ENCODE measurements at regions not wholly inside any gene's neighbourhood (a gene's known extent, or its start where the extent isn't known, plus 50 kb on each side); places are given as distances from the start of the nearest gene placed in this dataset.
"Not testable (repeated sequence)": the region's sequence is repeated elsewhere in the genome, so short reads cannot be mapped to it uniquely, and the experiment has no call there.

- no peak for FAIRE-seq
- no peak for DNase-seq (ENCODE audit: low spot score in 2 of 2)
Observed at GRCh38 chr5:167851416-167851815, 440.0 kb upstream of the WWC1 start.

GRCh38 chr5:167852515-167852914 lies 438.9 kb upstream of the WWC1 start:
- FAIRE-seq: no peak
- DNase-seq (ENCODE audit: low spot score in 2 of 2): no peak

- DNase-seq (ENCODE audit: low spot score in 2 of 2) (no peak), FAIRE-seq (no peak)
Observed at GRCh38 chr5:167853421-167853820, 438.0 kb upstream of the WWC1 start.

- FAIRE-seq (no peak), DNase-seq (ENCODE audit: low spot score in 2 of 2) (no peak)
Observed at GRCh38 chr5:167855818-167856217, 435.6 kb upstream of the WWC1 start.

DNA sequence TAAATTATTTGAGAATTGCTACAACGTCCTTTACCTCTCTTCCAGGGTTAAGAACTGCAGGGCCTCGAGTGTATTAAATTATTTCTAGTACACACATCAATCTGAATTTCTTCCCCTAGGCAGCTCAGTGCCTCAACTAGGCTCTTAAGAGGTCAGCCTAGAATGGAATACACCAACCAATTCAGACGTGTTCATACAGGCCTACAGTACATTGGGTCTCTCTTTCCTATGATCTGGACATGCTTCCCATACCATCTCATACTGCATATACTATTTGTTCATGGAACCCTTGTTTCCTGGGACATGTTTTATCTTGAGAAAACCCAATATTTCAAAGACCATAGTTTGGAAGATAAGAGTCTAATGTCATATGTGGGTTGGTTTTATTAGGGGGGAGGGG lies 434.1 kb upstream of the WWC1 start:
- FAIRE-seq (no peak), DNase-seq (ENCODE audit: low spot score in 2 of 2) (no peak)

DNA sequence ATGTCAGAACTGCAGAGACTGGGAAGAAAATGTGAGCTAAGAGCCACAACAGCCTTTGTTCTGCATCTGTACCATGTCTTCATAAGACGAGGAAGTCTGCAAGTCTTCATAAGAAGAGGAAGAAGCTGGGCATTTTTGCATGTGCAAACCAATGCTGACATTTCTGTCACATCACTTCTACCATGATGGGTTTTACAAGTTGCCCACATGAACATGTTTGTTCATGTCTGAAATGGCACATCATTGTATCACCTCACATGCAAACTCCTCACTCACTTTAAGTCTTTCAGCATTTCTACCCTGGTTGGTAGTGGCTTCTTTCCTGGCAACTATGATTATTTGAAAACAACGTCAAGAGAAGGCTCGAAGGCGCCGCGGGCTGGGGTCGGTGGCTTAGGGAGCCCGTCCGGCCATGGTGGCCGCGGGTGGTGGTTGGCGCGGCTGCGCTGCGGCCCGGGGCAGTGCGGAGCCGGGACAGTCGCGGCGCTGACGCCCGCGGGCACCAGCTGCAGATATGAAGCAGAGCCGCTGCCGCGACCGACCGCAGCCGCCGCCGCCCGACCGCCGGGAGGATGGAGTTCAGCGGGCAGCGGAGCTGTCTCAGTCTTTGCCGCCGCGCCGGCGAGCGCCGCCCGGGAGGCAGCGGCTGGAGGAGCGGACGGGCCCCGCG lies 433.1 kb upstream of the WWC1 start:
- FAIRE-seq; DNase-seq (ENCODE audit: low spot score in 2 of 2): not testable (repeated sequence)

DNA sequence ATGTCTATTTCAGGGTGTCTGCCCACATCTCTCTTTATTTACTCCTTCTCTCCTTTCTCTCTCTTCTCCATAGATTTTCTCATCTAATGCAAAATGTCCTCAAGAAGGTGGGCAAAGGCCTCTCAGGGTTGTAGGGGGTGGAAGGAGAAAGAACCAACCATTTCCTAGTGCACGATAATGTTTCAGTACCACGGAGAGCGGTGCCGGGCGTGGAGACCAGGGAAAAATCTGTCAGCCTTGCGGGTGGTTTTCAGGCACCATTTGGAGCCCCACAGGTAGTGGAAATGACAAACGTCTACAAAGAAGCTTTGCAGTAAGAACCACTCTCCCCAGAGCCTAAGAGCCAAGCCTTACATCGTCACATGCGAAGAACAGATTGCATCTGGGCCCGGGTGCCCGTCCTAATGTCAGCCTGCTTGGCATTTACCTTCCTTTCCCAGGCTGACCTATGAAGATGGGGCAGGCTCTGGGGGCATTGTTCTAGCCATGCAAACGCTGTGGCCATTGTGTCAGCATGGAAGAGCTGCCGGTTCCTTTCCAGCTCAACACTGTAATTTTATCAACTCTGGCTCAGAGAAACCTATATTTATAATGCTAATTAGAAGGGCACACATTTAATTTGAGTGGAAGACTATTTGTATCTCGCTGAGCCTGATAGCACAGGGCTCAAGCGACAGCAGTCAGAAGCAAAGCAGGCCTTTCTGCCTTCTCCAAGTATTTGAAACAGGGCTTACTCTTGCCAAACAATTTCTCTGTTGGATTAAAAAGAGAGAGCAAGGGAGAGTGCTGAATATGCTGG lies 430.1 kb upstream of the WWC1 start:
- no peak for DNase-seq (ENCODE audit: low spot score in 2 of 2)
- no peak for FAIRE-seq

DNA sequence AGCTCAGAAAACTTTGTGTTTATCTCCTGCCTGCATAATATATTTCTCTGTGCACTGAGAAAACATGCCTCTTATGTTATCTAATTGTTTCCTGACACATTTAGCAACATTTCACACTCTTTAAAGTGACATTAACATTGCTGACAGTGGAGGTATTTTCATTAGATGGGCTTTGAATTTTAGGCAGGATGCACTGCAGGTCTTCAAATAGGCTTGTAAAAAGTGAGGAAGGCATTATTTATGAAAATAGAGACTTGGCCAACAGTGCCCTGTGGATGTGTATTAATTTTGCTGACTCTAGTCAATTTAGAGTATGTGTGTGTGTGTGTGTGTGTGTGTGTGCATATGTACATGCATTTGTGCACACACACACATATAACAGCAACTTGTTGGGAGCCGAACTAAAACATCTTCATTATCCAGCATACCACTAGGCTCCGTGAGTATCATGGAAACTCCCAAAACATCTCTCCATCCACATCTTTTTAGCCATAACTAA lies 429.5 kb upstream of the WWC1 start:
- DNase-seq (ENCODE audit: low spot score in 2 of 2) (no peak), FAIRE-seq (no peak)

- no peak for DNase-seq (ENCODE audit: low spot score in 2 of 2)
- FAIRE-seq: no peak
Observed at GRCh38 chr5:167863883-167864282, 427.6 kb upstream of the WWC1 start.

GRCh38 chr5:167864801-167865200 lies 426.6 kb upstream of the WWC1 start:
- FAIRE-seq (no peak), DNase-seq (ENCODE audit: low spot score in 2 of 2) (no peak)

DNA sequence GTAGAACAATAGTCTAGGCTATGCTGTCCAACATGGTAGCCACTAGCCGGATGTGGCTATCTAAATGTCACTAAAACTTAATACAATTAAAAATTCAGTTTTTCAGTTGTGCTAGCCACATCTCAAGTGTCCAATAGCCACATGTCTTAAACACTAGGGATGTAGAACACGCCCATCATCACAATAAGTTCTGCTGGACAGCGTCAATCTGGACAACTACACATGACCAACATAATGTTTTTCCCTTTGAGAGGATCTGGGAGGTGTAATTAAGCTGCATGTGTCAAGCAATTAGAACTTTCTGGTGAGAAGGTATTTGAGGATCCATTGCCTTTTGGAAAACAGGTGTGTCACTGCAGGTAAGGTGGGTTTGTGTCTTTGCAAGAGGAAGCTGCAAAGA lies 424.6 kb upstream of the WWC1 start:
- DNase-seq (ENCODE audit: low spot score in 2 of 2) (no peak), FAIRE-seq (no peak)

- no peak for DNase-seq (ENCODE audit: low spot score in 2 of 2)
- no peak for FAIRE-seq
Observed at GRCh38 chr5:167867281-167867680, 424.2 kb upstream of the WWC1 start.

DNA sequence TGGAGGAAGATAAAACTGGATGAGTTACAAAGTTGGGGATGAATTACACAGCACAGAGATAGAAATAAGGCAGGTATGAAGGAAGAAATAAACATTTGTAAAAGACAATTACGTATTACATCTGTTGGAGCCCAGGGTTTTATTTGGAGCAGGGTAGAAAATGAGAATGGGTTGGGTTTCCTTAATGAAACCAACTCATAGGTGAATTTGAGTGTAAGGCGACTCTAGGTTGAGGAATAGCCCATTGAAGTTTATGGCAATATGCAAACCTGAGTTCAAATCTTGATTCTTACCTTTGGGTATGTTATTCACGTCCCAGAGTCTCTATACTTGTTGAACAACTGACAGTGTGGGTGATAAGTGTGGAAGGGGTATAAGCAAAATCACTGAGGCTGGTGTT lies 422.3 kb upstream of the WWC1 start:
- DNase-seq (ENCODE audit: low spot score in 2 of 2): no peak
- FAIRE-seq: no peak

DNA sequence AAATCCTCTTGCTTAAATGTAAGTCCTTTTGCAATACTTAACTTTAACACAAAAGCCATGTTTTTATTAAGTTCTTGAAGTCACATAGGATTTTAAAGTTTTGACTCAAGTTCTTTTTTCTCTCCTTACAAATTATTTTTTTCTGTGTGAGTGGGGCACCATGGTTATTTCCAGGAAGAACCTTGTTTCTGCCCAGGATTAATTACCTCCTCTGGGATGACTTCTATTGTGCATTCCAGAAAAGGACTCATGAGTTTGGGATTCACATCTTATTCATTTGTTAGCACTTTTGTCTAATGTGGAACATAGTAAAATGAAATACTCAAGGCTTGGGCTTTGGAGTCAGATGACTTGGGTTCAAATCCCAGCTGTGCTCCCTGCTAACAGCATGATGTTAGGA lies 421.4 kb upstream of the WWC1 start:
- no peak for DNase-seq (ENCODE audit: low spot score in 2 of 2)
- FAIRE-seq: no peak

DNA sequence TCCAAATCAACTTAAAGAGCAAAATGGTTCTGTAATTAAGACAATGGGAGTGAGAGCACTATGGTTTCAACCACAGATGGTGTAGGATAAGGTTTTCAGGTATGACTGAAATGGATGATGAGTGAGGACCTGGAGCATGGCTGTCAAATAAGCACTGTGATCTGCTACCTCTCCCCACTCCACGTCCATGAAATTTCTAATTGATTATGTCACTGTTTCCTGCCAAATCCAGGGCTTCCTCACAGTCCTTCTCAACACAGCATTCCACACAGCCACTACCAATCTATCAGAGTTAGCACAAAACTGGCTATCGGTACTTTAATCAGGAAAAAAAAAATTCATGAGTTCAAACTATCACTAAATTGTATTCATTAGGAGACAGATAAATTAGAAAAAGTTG lies 420.4 kb upstream of the WWC1 start:
- FAIRE-seq (no peak), DNase-seq (ENCODE audit: low spot score in 2 of 2) (no peak)

- no peak for FAIRE-seq
- no peak for DNase-seq (ENCODE audit: low spot score in 2 of 2)
Observed at GRCh38 chr5:167872791-167873190, 418.7 kb upstream of the WWC1 start.

- no peak for DNase-seq (ENCODE audit: low spot score in 2 of 2)
Observed at GRCh38 chr5:167877114-167877722, 414.2 kb upstream of the WWC1 start.

DNA sequence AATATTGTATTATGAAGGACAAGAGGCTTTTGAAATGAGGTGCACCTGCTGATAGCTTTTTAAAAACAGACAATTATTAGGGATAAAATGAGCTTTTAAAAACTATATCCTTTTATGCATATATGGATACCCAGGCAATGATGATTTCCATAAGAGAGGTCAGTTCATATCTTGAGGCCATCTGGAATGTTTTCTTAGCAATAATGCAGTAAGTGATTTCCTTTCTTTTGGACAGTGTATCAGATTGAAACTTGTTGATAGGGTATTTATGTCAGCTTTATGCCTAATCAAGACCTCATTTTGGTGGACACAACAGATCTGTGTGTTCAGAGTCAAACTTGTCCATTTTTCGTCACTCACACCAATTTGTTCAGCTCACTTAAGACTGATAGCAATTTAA lies 413.5 kb upstream of the WWC1 start:
- DNase-seq (ENCODE audit: low spot score in 2 of 2) (no peak), FAIRE-seq (no peak)

More at GRCh38 chr5:167877114-167877722, 414.2 kb upstream of the WWC1 start:
- FAIRE-seq: no peak

DNA sequence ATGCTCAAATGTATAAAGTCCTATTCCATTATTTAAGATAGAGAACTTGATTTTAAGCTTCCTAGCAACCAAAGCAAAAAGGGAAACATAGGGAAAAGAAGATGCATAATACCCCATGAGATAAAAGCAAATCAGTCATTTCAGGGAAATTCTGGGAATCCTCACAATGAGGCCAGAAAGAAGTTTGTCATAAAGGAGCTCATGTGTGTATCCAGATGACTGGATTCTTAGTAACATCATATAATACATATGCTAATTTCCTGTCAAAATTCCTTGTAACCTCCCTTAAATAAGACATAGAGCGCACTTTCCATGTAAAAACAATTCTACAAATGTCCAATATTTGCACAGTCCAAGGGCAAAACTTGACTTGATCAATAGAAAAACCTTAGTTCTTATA lies 411.0 kb upstream of the WWC1 start:
- no peak for FAIRE-seq
- DNase-seq (ENCODE audit: low spot score in 2 of 2): no peak

GRCh38 chr5:167881041-167881440 lies 410.4 kb upstream of the WWC1 start:
- DNase-seq (ENCODE audit: low spot score in 2 of 2) (no peak), FAIRE-seq (no peak)

- no peak for DNase-seq (ENCODE audit: low spot score in 2 of 2)
- FAIRE-seq: no peak
Observed at GRCh38 chr5:167886196-167886595, 405.2 kb upstream of the WWC1 start.

DNA sequence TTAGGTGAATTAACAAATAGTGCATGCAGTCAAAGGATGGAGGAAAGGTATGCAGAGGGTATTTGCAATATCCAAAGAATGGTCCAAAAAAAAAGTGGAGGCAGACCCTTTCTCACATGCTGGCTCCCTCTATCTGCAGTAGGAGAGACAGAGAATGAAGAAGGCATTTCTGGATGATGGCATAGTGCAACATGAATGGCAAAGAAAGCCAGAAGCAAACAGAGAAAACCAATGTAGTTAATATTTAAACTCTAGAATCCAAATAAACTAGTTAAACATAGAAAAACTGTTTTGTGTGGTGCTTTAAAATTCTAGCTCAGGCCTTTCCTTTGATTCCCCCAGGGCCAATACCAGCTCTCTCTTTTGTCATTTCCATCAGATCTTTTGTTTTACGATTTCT lies 403.1 kb upstream of the WWC1 start:
- FAIRE-seq (no peak), DNase-seq (ENCODE audit: low spot score in 2 of 2) (no peak)

Data from frontal cortex (tissue), 3 donors.